WTC11 (cell line): ENCODE measurements at regions not wholly inside any gene's neighbourhood (a gene's known extent, or its start where the extent isn't known, plus 50 kb on each side); places are given as distances from the start of the nearest gene placed in this dataset.
A peak's percentile ranks its signal among the peaks of the same experiment; 100 is the strongest.

ENCODE experiments used
- ATAC-seq: fragments of 200-7000 bp; cut with Tn5 transposase; 2 replicates; pipeline ENCODE4 v1.10.0; 2021; ENCODE audit warnings: mild to moderate bottlenecking, moderate library complexity
- CTCF ChIA-PET: fragments of 300-600 bp; sonication (Branson Sonifier 250); formaldehyde crosslinking; loops from one replicate; lab custom pipeline; 2021; ENCODE audit warnings: antibody characterized with exemption; lab: Charles Lee
- POLR2A ChIA-PET: fragments of 350-600 bp; sonication (Branson Sonifier 250); formaldehyde crosslinking; loops from one replicate; lab custom pipeline; 2021; ENCODE audit warnings: antibody characterized with exemption; lab: Charles Lee
- DNase-seq: peaks from one replicate; pipeline ENCODE4 v3.0.0; 2021; ENCODE audit warnings: low spot score
- H3K27ac Mint-ChIP-seq: 2 replicates; pipeline ENCODE4 v1.8.0; 2021; ENCODE audit warnings: mixed read lengths
- H3K27me3 Mint-ChIP-seq: 2 replicates; pipeline ENCODE4 v1.8.0; 2021; ENCODE audit warnings: low read depth, mild to moderate bottlenecking, moderate library complexity, mixed read lengths
- H3K36me3 Mint-ChIP-seq: 2 replicates; pipeline ENCODE4 v1.8.0; 2021; ENCODE audit warnings: mixed read lengths
- H3K4me1 Mint-ChIP-seq: 2 replicates; pipeline ENCODE4 v1.8.0; 2022; ENCODE audit warnings: mixed read lengths
- H3K4me3 Mint-ChIP-seq: 2 replicates; pipeline ENCODE4 v1.8.0; 2021; ENCODE audit warnings: mild to moderate bottlenecking, moderate library complexity, mixed read lengths
- H3K9me3 Mint-ChIP-seq: 2 replicates; pipeline ENCODE4 v1.8.0; 2021; ENCODE audit warnings: mixed read lengths
- CREM ChIP-seq: sonication (generic); formaldehyde crosslinking; IDR thresholded peaks from 2 replicates; pipeline ENCODE4 v1.8.1; 2022; ENCODE audit warnings: mild to moderate bottlenecking, missing genetic modification reagents, moderate library complexity
- ETV6 ChIP-seq: sonication (generic); formaldehyde crosslinking; IDR thresholded peaks from 2 replicates; pipeline ENCODE4 v1.8.1; 2022; ENCODE audit warnings: mild to moderate bottlenecking, missing genetic modification reagents
- JUN ChIP-seq: sonication (generic); formaldehyde crosslinking; IDR thresholded peaks from 2 replicates; pipeline ENCODE4 v1.8.0; 2023; ENCODE audit warnings: mild to moderate bottlenecking, missing genetic modification reagents
- SMAD3 ChIP-seq: sonication (generic); formaldehyde crosslinking; IDR thresholded peaks from 2 replicates; pipeline ENCODE4 v1.8.0; 2022; ENCODE audit warnings: missing genetic modification reagents, mild to moderate bottlenecking, borderline replicate concordance
- SOX15 ChIP-seq: fragments of 250-450 bp; sonication (Bioruptor Pico); IDR thresholded peaks from 2 replicates; pipeline ENCODE4 v1.9.0; 2021; ENCODE audit warnings: mild to moderate bottlenecking
- TEAD1 ChIP-seq: sonication (generic); formaldehyde crosslinking; IDR thresholded peaks from 2 replicates; pipeline ENCODE4 v1.8.0; 2022; ENCODE audit warnings: mild to moderate bottlenecking, missing genetic modification reagents
- ZNF121 ChIP-seq: sonication (generic); formaldehyde crosslinking; IDR thresholded peaks from 2 replicates; pipeline ENCODE4 v1.8.0; 2023; ENCODE audit warnings: missing genetic modification reagents
- ZNF138 ChIP-seq: sonication (generic); formaldehyde crosslinking; conservative IDR thresholded peaks from 2 replicates; pipeline ENCODE4 v1.8.1; 2022; ENCODE audit warnings: mild to moderate bottlenecking, moderate library complexity, missing genetic modification reagents
- ZNF232 ChIP-seq: sonication (generic); formaldehyde crosslinking; IDR thresholded peaks from 2 replicates; pipeline ENCODE4 v1.8.0; 2022; ENCODE audit warnings: mild to moderate bottlenecking, missing genetic modification reagents
- ZNF263 ChIP-seq: sonication (generic); formaldehyde crosslinking; IDR thresholded peaks from 2 replicates; pipeline ENCODE4 v1.8.1; 2022; ENCODE audit warnings: low read depth, mild to moderate bottlenecking, moderate library complexity, missing genetic modification reagents
- ZNF317 ChIP-seq: sonication (generic); formaldehyde crosslinking; IDR thresholded peaks from 2 replicates; pipeline ENCODE4 v1.8.1; 2023; ENCODE audit warnings: low read depth, mild to moderate bottlenecking, moderate library complexity, missing genetic modification reagents, borderline replicate concordance
- ZNF512 ChIP-seq: sonication (generic); formaldehyde crosslinking; IDR thresholded peaks from 2 replicates; pipeline ENCODE4 v1.8.1; 2022; ENCODE audit warnings: missing genetic modification reagents, borderline replicate concordance
- TF ChIP-seq, protein P1 (sequence below): fragments of 250-450 bp; sonication (Bioruptor Pico); IDR thresholded peaks from 2 replicates; pipeline ENCODE4 v1.9.0; 2021; ENCODE audit warnings: moderate library complexity, mild to moderate bottlenecking, inconsistent platforms, borderline replicate concordance
- TF ChIP-seq, protein P2 (sequence below): fragments of 200-600 bp; IDR thresholded peaks from 2 replicates; pipeline ENCODE4 v1.8.0; 2022; ENCODE audit warnings: antibody characterized with exemption
- TF ChIP-seq, protein P3 (sequence below): sonication (generic); formaldehyde crosslinking; IDR thresholded peaks from 2 replicates; pipeline ENCODE4 v1.8.0; 2022; ENCODE audit warnings: mild to moderate bottlenecking, missing genetic modification reagents

DNA sequence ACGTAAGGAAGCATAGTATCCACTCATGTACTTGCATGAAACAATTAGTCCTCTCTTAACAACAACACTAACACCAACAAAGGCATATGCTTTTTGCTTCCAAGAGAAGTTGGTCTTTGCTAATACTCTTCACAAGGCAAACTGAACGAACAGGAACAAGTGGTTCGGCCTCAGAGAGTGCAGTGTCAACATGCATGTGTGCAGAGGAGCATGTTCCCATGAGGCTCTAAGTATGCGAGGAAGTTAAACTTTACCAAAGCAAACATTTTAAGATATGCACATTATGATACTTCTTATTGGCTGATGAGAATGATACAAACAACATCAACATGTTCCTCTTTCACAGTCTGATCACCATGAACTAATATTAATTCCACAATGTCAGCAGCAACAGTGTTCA lies 285.3 kb upstream of the IRX5 start:
- H3K27me3 Mint-ChIP-seq: peaks cover 52% of the 10 kb centered on the region
- CTCF ChIA-PET: interaction anchor here (1.0 kb wide), 1 partner anchor 57 kb away, joined by 5 read pairs; no protein-coding TSS in a partner anchor
- H3K27ac Mint-ChIP-seq: no peak overlapping the region
- ATAC-seq: no peak
- POLR2A ChIA-PET: no interaction called here
- peaks cover 3% of the 10 kb centered on the region; the same call in 1 of the 2 replicates for H3K36me3 Mint-ChIP-seq
- H3K4me1 Mint-ChIP-seq: peaks cover 30% of the 10 kb centered on the region
- no peak for DNase-seq
- TF ChIP-seq ZNF263 (CRISPR knock-in tag): no peak
- TF ChIP-seq JUN: no peak
- H3K9me3 Mint-ChIP-seq: peaks cover 19% of the 10 kb centered on the region
- no peak overlapping the region for H3K4me3 Mint-ChIP-seq

- Mint-ChIP-seq H3K4me3 (no peak overlapping the region), H3K27ac (no peak overlapping the region), H3K36me3 (no peaks in the 10 kb centered on the region), H3K4me1 (no peaks in the 10 kb centered on the region), H3K27me3 (peaks cover 12% of the 10 kb centered on the region), H3K9me3 (peaks cover 6% of the 10 kb centered on the region)
- TF ChIP-seq ZNF232 (CRISPR knock-in tag) (no peak), ZNF121 (CRISPR knock-in tag) (no peak)
- no peak for DNase-seq
- CTCF ChIA-PET: interaction anchor here (0.6 kb wide), 1 partner anchor 1283 kb away, joined by 3 read pairs; no protein-coding TSS in a partner anchor
- POLR2A ChIA-PET: no interaction called here
- no peak for ATAC-seq
These were observed 294.4 kb upstream of the IRX5 start for GRCh38 chr16:54636221-54636793.

DNA sequence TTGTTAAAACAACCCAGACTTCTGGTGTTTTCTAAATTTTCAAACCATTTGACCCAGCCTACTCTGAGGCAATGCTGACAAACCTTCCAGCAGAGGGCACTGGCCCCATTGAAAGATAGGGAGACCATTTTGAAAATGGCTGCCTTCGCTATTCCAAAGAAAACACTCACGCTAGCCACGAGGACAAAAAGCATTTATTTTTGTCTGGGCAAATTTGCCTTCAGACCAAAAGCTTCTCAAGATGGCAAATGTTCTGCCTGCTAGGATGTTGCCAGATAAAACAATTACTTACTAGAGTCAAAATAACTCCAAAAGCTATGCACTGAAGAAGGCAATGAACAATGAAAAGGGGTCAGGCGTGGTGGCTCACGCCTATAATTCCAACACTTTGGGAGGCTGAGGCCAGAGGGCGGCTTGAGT lies 296.7 kb upstream of the IRX5 start:
- CTCF ChIA-PET: interaction anchor here (1.4 kb wide), 1 partner anchor 45 kb away, joined by 3 read pairs; no protein-coding TSS in a partner anchor

GRCh38 chr16:54632322-54633220 lies 298.1 kb upstream of the IRX5 start:
- no peaks in the 10 kb centered on the region for H3K4me1 Mint-ChIP-seq
- no peak overlapping the region for H3K4me3 Mint-ChIP-seq
- TF ChIP-seq ZNF138 (CRISPR knock-in tag) (no peak), SMAD3 (CRISPR knock-in tag) (no peak), CREM (CRISPR knock-in tag) (no peak), ETV6 (CRISPR knock-in tag) (no peak), SOX15 (CRISPR knock-in tag) (no peak), ZNF512 (no peak), TEAD1 (CRISPR knock-in tag) (no peak), ZNF317 (CRISPR knock-in tag) (no peak)
- H3K36me3 Mint-ChIP-seq: no peaks in the 10 kb centered on the region
- ChIA-PET CTCF (interaction anchor here (1.5 kb wide), 1 partner anchor 18 kb away, joined by 4 read pairs; no protein-coding TSS in a partner anchor), POLR2A (no interaction called here)
- H3K27ac Mint-ChIP-seq: no peak overlapping the region
- DNase-seq (no peak), ATAC-seq (no peak)
- H3K27me3 Mint-ChIP-seq: peaks cover 21% of the 10 kb centered on the region
- H3K9me3 Mint-ChIP-seq: no peaks in the 10 kb centered on the region; the same call in 1 of the 2 replicates

More for the DNA sequence above, 296.7 kb upstream of the IRX5 start:
- ATAC-seq (peak; percentile 66), DNase-seq (peak; percentile 53)
- POLR2A ChIA-PET: no interaction called here
- H3K4me3 Mint-ChIP-seq: no peak overlapping the region
- peaks cover 18% of the 10 kb centered on the region for H3K27me3 Mint-ChIP-seq
- no peaks in the 10 kb centered on the region; the same call in 1 of the 2 replicates for H3K9me3 Mint-ChIP-seq
- no peaks in the 10 kb centered on the region for H3K4me1 Mint-ChIP-seq
- TF ChIP-seq, protein P1, sequence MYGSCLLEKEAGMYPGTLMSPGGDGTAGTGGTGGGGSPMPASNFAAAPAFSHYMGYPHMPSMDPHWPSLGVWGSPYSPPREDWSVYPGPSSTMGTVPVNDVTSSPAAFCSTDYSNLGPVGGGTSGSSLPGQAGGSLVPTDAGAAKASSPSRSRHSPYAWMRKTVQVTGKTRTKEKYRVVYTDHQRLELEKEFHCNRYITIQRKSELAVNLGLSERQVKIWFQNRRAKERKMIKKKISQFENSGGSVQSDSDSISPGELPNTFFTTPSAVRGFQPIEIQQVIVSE (CRISPR knock-in tag): no peak
- TF ChIP-seq, protein P2, sequence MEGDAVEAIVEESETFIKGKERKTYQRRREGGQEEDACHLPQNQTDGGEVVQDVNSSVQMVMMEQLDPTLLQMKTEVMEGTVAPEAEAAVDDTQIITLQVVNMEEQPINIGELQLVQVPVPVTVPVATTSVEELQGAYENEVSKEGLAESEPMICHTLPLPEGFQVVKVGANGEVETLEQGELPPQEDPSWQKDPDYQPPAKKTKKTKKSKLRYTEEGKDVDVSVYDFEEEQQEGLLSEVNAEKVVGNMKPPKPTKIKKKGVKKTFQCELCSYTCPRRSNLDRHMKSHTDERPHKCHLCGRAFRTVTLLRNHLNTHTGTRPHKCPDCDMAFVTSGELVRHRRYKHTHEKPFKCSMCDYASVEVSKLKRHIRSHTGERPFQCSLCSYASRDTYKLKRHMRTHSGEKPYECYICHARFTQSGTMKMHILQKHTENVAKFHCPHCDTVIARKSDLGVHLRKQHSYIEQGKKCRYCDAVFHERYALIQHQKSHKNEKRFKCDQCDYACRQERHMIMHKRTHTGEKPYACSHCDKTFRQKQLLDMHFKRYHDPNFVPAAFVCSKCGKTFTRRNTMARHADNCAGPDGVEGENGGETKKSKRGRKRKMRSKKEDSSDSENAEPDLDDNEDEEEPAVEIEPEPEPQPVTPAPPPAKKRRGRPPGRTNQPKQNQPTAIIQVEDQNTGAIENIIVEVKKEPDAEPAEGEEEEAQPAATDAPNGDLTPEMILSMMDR: peak; percentile 27; the same call in 1 of the 2 replicates
- TF ChIP-seq, protein P3, sequence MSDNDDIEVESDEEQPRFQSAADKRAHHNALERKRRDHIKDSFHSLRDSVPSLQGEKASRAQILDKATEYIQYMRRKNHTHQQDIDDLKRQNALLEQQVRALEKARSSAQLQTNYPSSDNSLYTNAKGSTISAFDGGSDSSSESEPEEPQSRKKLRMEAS (CRISPR knock-in tag): peak; percentile 44; the same call in 1 of the 2 replicates
- H3K27ac Mint-ChIP-seq: no peak overlapping the region
- no peaks in the 10 kb centered on the region for H3K36me3 Mint-ChIP-seq
